Stomach smooth muscle (tissue), 2 donors: ENCODE measurements at regions not wholly inside any gene's neighbourhood (a gene's known extent, or its start where the extent isn't known, plus 50 kb on each side); places are given as distances from the start of the nearest gene placed in this dataset.

ENCODE experiments used
- H3K27ac ChIP-seq: one replicate; pipeline ENCODE4 v1.7.0; 2013; ENCODE audit warnings: mild to moderate bottlenecking, low read length, inconsistent platforms
- H3K27me3 ChIP-seq, 2 donors: one replicate each; pipeline ENCODE4 v1.7.0; 2013; ENCODE audit warnings: low read length in 2 of 2; ENCODE audit not compliant: insufficient read depth in 2 of 2, control insufficient read depth in 1 of 2
- H3K36me3 ChIP-seq, 2 donors: one replicate each; pipeline ENCODE4 v1.7.0; 2013; ENCODE audit warnings: low read length in 2 of 2; ENCODE audit not compliant: control insufficient read depth in 2 of 2, insufficient read depth in 2 of 2
- H3K4me1 ChIP-seq: one replicate; pipeline ENCODE4 v1.7.0; 2013; ENCODE audit warnings: low read length; ENCODE audit not compliant: control insufficient read depth, insufficient read depth
- H3K4me3 ChIP-seq, 2 donors: one replicate each; pipeline ENCODE4 v1.7.0; 2013; ENCODE audit warnings: low read length in 2 of 2
- H3K9ac ChIP-seq, 2 donors: one replicate each; pipeline ENCODE4 v1.7.0; 2013; ENCODE audit warnings: low read length in 2 of 2, mild to moderate bottlenecking in 1 of 2
- H3K9me3 ChIP-seq, 2 donors: one replicate each; pipeline ENCODE4 v1.7.0; 2013; ENCODE audit warnings: low read length in 2 of 2; ENCODE audit not compliant: control insufficient read depth in 2 of 2
- donor health status: healthy.
- donor health status: Pancreatic carcinoma.

GRCh38 chr3:68173012-68173634 is 518.7 kb upstream of the SUCLG2 start:
- no peak overlapping the region for H3K27ac ChIP-seq
- H3K4me1 ChIP-seq, result no peaks in the 10 kb centered on the region
- H3K4me3 ChIP-seq, result no peak overlapping the region
- no peak overlapping the region for H3K9ac ChIP-seq
- H3K36me3 ChIP-seq, result no peaks in the 10 kb centered on the region
- no peaks in the 10 kb centered on the region for H3K27me3 ChIP-seq
- peaks cover 5 to 7% of the 10 kb centered on the region in 2 donors for H3K9me3 ChIP-seq

- Histone ChIP-seq H3K4me3 (no peak overlapping the region), H3K9ac (no peak overlapping the region), H3K27ac (no peak overlapping the region), H3K27me3 (no peaks in the 10 kb centered on the region), H3K9me3 (peaks cover 5 to 7% of the 10 kb centered on the region in 2 donors), H3K36me3 (no peaks in the 10 kb centered on the region), H3K4me1 (no peaks in the 10 kb centered on the region)
Measured at GRCh38 chr3:68172039-68172438, 517.6 kb upstream of the SUCLG2 start.

- H3K9me3 ChIP-seq, result no peaks in the 10 kb centered on the region
Measured at GRCh38 chr3:68163968-68164367, 509.6 kb upstream of the SUCLG2 start.

GRCh38 chr3:68163062-68163461 is 508.6 kb upstream of the SUCLG2 start:
- Histone ChIP-seq H3K27ac (no peak overlapping the region), H3K4me3 (no peak overlapping the region), H3K9me3 (no peaks in the 10 kb centered on the region), H3K9ac (no peak overlapping the region), H3K4me1 (no peaks in the 10 kb centered on the region), H3K27me3 (no peaks in the 10 kb centered on the region), H3K36me3 (no peaks in the 10 kb centered on the region)

More at GRCh38 chr3:68163968-68164367, 509.6 kb upstream of the SUCLG2 start:
- no peak overlapping the region for H3K4me3 ChIP-seq
- H3K4me1 ChIP-seq, result no peaks in the 10 kb centered on the region
- H3K36me3 ChIP-seq, result no peaks in the 10 kb centered on the region
- no peak overlapping the region for H3K9ac ChIP-seq
- H3K27me3 ChIP-seq, result no peaks in the 10 kb centered on the region
- no peak overlapping the region for H3K27ac ChIP-seq

- Histone ChIP-seq H3K27ac (no peak overlapping the region), H3K4me1 (no peaks in the 10 kb centered on the region), H3K9ac (no peak overlapping the region), H3K9me3 (no peaks in the 10 kb centered on the region), H3K27me3 (no peaks in the 10 kb centered on the region), H3K36me3 (no peaks in the 10 kb centered on the region), H3K4me3 (no peak overlapping the region)
Measured at GRCh38 chr3:68162644-68163043, 508.2 kb upstream of the SUCLG2 start.

GRCh38 chr3:68151359-68151758 is 496.9 kb upstream of the SUCLG2 start:
- H3K9me3 ChIP-seq, result no peaks in the 10 kb centered on the region
- no peak overlapping the region for H3K27ac ChIP-seq
- no peaks in the 10 kb centered on the region for H3K4me1 ChIP-seq
- H3K27me3 ChIP-seq, result no peaks in the 10 kb centered on the region
- H3K4me3 ChIP-seq, result no peak overlapping the region
- H3K36me3 ChIP-seq, result no peaks in the 10 kb centered on the region
- no peak overlapping the region for H3K9ac ChIP-seq

- Histone ChIP-seq H3K36me3 (no peaks in the 10 kb centered on the region), H3K27me3 (no peaks in the 10 kb centered on the region), H3K27ac (no peak overlapping the region), H3K4me3 (no peak overlapping the region), H3K9ac (no peak overlapping the region), H3K4me1 (no peaks in the 10 kb centered on the region), H3K9me3 (no peaks in the 10 kb centered on the region)
Measured at GRCh38 chr3:68148447-68148846, 494.0 kb upstream of the SUCLG2 start.

- Histone ChIP-seq H3K4me3 (no peak overlapping the region), H3K9ac (no peak overlapping the region), H3K27me3 (no peaks in the 10 kb centered on the region), H3K9me3 (no peaks in the 10 kb centered on the region), H3K36me3 (no peaks in the 10 kb centered on the region), H3K4me1 (no peaks in the 10 kb centered on the region), H3K27ac (no peak overlapping the region)
Measured at GRCh38 chr3:68142441-68142840, 488.0 kb upstream of the SUCLG2 start.

- Histone ChIP-seq H3K9ac (no peak overlapping the region), H3K4me1 (no peaks in the 10 kb centered on the region), H3K27me3 (no peaks in the 10 kb centered on the region), H3K36me3 (no peaks in the 10 kb centered on the region), H3K4me3 (no peak overlapping the region), H3K9me3 (no peaks in the 10 kb centered on the region), H3K27ac (no peak overlapping the region)
Measured at GRCh38 chr3:68139897-68140296, 485.5 kb upstream of the SUCLG2 start.

GRCh38 chr3:68136411-68136810 is 482.0 kb upstream of the SUCLG2 start:
- no peaks in the 10 kb centered on the region for H3K9me3 ChIP-seq
- H3K36me3 ChIP-seq, result no peaks in the 10 kb centered on the region
- H3K4me3 ChIP-seq, result no peak overlapping the region
- H3K27ac ChIP-seq, result no peak overlapping the region
- H3K27me3 ChIP-seq, result no peaks in the 10 kb centered on the region
- H3K9ac ChIP-seq, result no peak overlapping the region
- H3K4me1 ChIP-seq, result no peaks in the 10 kb centered on the region

GRCh38 chr3:68135067-68135466 is 480.7 kb upstream of the SUCLG2 start:
- Histone ChIP-seq H3K9ac (no peak overlapping the region), H3K4me1 (no peaks in the 10 kb centered on the region), H3K9me3 (no peaks in the 10 kb centered on the region), H3K36me3 (no peaks in the 10 kb centered on the region), H3K4me3 (no peak overlapping the region), H3K27ac (no peak overlapping the region), H3K27me3 (no peaks in the 10 kb centered on the region)
